GF-D8 (cell line): ENCODE measurements at regions not wholly inside any gene's neighbourhood (a gene's known extent, or its start where the extent isn't known, plus 50 kb on each side); places are given as distances from the start of the nearest gene placed in this dataset.

ENCODE experiments used
- DNase-seq: peaks from one replicate; lab custom pipeline; 2025; lab: John Stamatoyannopoulos, UW

DNA sequence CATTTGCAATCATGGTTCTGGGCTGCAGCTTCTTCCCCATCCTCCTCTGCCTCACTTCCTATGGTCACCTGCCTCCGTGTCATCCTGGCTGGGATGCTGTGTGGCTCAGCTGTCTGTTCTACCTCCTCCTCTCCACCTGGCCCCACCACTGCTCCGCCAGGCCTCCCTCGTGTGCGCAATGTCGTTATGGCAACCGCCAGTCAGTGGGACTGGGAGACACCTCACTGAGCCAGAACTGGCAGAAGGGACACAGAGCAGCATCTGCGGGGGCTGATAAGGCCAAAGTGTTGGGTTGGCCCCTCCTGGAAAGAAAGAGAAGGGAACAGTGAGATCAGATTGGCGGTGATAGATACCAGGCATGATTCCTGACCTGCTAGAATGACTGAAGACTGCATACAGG is 527.5 kb downstream of the INHBA start:
- DNase-seq, result no peak

DNA sequence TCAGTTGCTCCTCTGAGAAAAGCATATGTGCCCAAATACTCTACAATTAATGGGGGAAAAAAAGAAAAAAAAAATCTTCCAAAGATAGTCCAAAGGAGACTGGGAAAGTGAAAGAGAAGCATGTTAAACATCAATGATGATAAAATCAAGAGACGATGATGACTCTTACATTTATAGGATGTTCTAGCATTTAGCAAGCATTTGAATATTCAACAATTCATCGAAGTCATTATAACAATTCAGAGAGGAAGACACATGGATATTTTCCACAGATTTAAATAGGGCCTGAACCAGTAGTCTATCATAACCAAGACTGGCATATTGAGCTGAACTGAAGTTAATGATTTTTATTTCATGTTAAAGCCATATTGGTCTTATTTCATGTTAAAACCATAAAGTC is 528.4 kb downstream of the INHBA start:
- no peak for DNase-seq

DNA sequence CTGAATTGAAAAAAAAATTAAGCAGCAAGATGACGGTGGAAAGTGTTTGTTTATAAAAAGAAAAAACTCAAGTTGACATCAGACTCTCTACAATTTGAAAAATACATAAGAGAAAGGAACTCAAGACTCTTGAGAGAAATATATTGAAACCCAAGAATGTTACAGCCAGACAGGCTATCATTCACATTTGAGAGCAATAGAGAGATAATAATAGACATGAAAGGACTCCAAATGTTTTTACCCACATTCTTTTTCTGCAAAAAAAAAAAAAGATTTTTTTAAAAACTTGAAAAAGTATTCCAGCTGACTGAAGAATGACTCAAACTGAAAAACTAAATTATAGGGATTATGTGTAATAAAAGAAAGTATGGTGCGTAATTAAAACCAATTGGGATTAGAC is 532.4 kb downstream of the INHBA start:
- DNase-seq, result no peak

DNA sequence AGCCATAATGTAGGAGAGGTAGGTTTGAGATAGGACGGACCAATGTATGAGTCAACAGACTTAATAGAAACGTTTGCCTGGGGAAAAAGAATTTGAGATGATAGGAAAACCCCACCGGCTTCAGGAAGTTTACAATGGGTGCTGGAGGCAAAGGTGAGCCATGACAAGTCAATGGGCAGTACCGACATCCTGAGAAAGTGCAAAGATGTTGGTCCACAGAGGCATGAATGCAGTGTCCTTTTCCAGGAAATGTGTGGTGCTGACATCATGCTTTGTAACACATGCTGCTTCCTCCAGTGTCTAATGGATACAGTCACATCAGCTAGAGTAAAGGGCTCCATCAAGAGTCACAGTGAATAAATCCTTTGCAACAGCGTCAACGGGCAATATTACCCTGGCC is 533.6 kb downstream of the INHBA start:
- no peak for DNase-seq

DNA sequence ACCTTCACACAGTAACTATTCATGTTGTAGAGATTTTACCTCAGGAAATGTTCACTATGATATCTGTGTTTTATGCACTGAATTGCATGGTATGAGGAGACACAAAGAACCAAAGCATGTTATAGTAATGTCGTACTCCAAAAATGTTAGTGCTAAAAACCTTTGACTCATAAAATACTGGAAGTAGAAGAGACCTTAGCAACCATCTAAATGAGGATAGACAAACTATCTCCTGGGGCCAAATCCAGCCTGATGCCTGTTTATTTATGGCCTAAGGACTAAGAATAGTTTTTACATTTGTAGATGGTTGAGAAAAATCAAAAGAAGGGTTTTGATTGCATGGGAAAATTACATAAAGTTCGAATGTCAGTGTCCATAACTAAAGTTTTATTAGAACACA is 535.1 kb downstream of the INHBA start:
- DNase-seq, result no peak

DNA sequence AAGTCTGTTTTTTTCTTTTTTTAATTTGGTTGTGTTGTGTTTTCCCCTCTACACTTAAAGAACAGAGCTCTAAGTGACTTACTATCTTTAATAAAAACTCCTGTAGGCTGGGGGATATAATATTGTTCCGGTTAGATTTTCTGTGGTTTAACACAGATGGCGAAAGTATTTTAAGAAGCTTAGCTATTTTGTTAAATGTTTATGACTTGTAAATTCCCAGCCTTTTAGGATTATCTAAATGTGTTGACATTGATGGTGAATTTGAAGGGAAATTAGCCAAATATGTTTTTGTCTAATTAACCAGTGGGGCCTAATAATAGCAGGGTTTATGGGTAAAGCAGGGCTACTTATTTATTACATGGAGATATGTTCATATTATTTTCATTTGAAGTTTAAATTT is 538.5 kb downstream of the INHBA start:
- DNase-seq, result no peak

DNA sequence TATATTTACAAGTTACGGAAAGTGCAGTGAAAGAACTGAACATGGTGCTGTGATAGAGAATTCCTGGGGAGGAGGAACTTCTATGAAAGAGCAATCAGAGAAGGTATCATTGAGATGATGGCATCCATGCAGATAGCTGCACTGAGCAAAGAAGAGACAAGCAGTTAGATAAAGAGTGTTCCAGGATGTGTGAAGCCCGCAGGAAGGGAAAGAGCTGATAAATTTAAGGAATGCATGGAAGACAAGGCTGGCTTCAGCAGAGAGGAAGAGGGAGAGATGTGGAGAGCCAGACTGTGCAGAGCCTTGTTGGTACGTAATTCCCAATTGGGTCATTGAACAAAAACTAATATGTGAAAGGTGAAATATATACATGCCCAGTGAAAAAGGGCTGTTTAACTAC is 538.9 kb downstream of the INHBA start:
- DNase-seq, result no peak

DNA sequence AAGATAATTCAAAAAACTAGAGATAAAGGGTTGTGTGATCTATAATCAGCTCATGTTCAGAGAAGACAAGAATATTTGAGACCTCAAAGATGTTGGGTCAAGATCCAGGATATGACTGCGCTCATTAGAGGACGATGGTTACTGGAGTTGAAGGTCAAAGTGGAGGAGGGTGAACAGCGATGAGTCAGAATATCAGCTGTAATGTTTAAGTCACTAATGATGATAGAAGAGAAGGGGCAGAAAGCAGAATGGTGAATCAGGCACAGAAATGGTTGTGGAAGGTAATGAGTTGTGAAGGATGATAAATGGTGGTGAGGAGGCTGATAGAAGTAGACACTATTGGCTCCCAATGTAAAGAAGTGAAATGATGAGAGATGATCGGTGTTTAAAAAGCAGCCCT is 540.3 kb downstream of the INHBA start:
- DNase-seq, result no peak

DNA sequence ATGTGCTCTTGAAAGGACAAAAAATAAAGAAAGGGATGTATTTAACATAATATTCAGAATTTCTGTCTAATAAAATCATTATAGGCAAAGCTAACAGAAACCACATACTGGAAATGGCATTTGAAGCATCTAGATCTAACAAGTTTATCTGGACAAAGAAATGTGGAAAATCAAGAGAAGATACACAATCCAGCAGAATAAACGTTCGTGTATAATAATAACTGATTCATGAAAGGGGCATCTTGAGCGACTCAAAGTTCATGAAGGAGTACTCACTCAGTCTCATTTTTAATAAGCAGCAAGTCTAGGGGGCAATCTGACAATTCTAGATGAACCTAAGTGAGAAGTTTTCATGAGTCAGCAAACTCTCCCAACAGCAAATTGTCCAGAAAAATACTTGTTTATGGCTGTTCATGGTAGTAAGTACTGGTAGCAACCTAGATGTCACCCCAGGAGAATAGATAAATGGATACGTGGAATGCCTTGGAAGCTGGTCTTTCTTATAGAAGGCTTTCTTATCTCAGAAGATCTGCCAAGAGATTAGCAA is 541.8 kb downstream of the INHBA start:
- DNase-seq, result no peak

DNA sequence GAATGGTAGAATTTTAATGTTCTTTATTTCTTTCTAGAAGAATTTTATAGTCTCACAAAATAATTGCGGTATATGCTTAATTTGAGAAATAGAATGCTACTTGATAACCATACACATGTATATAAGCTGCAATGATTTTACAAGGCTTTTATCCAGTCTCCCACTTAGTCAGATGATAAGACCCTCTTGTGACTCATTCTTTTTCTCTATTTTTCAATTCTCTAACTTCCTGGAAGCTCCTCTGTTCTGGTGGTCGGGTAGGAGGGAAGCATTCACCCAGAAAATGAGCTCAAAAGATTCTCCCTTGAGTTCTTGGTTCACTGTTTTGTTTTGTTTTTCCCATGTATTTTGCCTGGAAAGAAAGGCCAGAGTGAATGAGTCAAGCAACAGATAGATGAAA is 546.6 kb downstream of the INHBA start:
- no peak for DNase-seq

DNA sequence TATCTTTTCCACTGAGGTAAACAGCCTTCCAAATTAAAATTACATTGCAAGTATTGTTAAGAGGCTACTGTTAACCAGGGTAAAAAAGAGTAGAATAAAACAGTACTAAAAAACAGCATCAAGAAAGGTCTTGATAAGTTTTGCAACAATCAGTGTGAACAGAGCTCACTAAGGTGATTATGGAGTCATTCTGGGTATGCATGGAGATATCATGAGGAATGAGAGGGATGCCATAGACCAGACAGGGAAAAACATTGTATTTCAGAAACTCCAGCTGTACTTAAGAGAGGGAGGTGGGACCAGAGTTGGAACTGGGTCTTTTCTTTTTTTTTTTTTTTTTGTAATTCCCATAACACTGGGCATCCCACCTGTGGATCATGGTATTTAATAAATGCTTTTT is 549.6 kb downstream of the INHBA start:
- no peak for DNase-seq

DNA sequence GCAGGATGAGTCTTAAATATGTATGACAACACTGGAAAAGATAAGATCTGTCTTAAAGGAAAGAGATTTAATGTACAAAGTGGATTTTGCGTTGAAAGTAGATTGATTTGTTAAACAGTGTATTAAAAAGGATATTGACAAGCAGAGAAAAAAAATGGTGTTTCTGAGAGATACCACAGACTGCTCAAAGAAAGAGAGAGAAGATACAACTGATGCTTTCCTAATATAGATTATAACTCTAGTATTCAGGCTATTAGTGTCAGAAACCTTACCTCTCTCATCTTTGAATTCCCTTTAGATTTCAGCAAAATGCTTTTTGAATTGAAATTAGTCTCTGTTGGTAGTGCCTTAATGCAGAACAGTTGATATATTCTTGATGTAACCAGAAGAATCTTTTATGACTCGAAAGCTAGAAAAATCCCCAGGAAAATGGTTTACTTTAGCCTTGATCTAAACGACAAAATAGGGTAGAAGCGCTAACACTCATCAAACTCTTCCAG is 550.7 kb downstream of the INHBA start:
- DNase-seq, result no peak

DNA sequence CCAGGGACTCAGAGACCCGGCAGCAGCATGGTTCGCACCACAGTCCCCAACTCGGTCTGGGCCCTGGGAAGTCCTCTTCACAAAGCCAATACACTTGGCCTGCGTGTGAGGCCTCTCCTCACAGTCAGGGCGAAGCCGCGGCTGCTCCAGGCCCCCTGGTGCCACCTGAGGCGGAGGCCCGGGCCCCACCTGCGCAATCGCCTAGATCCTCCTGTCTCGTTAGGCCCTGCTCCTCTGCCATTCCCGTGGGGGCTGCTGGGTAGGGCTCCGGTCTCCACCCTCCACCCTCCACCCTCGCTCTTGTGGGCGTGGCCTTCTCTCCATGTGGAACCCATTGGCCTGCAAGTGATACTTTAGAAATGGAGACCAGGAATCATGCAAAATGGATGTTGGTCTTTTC is 553.3 kb downstream of the INHBA start:
- DNase-seq, result no peak

DNA sequence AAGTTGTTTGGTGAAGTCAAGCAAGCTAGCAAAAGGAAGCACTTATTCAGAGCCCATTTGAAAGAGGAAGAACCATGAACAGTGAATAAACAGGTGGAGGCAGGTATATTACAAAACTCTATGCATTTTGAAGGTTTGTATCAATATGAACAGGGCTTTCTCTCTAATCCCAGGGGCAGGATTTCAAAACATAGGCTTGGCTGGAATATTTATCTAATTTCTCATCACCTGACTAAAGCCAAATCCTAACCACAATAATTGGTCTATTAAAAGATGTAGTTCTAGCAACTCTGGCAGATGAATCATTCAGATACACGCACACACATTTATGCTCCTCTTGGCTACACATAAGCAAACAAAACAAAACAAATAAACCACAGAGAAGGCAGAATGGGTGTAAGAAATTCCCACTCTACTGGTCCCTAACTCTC is 554.4 kb downstream of the INHBA start:
- no peak for DNase-seq

DNA sequence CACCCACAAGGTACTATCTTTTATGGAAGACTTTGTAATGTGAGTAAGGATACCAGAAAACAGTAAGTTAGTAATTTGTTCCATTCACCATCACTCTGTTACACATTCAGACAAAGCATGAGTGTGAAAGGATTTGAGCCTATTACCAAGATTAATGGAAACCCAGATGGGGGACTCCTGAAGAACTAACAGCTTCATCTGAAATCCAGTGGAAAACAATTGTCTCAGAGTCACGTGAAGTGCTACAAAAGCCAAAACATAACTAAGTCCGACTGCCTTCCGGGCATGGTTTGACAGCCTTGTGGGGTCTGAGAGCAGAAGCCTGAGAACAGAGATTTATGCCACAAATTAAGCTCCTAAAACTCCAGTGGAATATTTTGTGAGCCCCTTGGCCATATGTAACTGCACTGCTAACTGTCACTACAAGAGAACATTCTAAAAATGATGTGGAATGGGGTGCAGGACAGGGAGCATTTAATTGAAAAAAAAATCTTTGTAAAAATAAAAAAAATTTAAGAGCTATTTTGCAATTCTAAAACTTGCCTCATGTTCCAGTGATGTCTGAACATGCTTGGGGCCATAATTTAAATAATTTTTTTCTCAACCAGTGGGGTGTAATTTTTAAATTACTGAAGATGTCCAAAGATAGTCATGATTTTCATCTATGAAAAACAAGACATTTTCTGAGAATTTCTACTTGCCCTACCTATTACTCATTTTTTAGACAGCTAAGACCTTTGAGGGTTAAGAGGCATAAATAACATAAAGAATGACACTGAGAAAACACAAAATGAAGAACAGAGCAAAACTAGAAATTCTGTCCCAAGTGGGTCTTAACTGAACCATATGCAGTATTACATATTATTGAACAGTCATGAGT is 555.0 kb downstream of the INHBA start:
- no peak for DNase-seq

DNA sequence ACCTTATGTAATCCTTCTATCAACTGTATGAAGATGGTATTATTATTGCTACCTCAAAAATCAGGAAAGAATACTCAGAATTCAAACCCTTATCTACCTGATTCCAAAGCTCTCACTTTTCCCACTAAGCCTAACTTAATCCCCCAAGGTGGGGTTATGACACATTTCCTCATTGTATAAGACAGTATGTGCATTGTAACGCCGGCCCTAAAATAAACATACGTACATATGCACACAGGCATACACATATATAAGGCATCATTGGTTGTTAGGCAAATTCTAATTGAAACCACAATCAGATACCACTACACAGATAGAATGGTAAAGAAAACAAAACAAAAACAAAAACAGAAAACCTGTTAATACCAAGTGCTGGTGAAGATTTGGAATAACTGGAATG is 556.5 kb downstream of the INHBA start:
- no peak for DNase-seq

DNA sequence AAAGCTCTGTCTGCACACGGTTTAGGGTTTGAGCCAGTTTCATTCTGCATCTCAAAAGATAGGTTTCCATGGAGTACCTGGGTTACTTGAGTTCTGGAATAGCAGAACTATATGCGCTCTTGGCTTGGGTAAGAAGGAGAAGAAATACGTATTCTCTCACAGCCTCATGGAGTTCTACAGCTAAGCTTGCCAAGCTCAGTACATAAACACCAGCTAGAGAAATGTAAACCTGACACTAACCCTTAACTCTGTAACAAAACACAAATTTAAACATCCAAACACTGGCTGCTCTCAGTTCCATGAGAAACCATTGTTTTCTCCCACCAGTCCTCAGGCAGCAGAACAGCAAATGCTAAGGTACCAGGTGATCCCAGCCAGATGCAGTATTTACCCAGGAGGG is 557.2 kb downstream of the INHBA start:
- no peak for DNase-seq

DNA sequence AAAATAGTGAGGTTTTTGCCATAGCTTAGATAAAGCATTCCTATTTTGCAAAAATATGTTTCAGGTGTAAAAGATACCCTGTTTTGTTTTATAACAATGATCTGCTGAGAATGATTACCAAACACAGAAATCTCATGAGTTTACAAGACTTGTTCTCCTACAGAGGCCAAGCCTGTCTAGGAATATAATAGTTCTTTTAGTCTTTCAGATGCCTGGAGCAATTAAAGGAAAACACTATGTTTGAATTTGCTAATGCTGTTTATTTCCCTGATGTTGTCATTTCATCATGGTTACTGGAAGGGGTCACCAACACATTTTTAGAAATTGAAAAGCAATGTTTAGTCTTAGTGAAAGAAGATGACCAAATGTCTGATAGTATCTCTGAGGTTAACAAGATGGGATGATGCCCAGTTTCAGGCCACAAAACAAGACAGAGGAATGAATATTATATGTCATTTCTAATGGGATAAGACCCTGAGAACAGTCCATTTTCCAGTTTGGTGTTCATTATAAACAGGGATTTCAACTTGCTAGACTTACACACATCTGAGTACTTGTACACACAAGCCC is 559.9 kb downstream of the INHBA start:
- DNase-seq, result no peak

DNA sequence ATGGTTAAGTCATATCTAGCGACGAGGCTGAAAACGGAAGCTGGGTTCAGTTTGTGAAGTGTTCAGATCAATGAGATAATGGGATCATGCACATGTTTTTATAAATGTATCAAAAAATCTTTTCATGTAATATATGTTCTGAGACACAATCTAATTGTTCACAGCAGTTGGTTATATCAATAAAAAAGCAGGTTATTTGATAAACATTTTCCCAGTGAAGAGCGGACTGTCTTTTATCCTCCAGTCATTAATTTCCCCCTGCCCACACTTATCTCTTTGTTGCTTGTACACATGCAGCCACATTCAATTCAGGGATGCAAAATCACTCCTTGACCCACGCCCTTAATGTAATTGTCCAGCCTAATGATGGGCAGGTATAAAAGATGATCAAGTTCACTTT is 563.1 kb downstream of the INHBA start:
- DNase-seq, result no peak

DNA sequence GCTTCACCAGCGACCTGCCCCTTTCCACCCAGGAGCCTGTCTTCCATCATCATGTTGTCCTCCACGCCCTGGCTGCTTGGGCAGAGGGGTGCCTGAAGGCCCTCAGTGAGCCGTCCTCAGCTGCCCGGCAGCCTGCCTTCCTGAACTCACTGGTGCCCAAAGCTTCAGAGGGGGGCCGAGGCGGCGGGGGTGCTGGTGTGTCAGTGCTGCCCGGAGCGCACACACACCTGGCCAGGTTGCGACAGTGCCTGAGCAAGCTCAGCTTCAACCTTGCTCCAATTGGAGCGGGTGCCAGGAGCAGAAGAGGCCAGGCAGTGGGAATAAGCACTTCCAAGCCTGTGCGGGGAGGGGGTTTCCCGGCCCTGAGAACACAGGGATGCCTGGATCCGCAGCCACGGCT is 566.3 kb downstream of the INHBA start:
- DNase-seq, result no peak

DNA sequence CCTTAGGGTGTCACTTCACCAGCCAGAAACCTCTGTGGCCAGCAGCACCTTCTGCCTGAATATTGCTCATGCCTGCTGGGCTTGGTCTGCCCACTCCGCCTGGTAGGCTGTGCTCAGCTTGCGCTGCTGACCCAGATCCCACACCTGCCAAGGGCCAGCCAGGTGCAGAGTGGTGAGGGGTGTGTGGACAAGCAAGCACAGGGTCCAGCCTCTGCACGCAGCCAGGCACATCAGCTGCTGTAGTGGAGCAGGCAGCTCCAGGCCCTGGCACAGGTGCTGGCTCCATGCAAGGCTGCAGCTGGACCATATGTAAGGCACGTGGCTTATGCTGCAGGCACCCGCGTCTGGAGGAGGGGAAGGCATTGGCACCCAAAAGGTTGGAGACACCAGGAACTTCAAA is 567.4 kb downstream of the INHBA start:
- DNase-seq, result no peak

DNA sequence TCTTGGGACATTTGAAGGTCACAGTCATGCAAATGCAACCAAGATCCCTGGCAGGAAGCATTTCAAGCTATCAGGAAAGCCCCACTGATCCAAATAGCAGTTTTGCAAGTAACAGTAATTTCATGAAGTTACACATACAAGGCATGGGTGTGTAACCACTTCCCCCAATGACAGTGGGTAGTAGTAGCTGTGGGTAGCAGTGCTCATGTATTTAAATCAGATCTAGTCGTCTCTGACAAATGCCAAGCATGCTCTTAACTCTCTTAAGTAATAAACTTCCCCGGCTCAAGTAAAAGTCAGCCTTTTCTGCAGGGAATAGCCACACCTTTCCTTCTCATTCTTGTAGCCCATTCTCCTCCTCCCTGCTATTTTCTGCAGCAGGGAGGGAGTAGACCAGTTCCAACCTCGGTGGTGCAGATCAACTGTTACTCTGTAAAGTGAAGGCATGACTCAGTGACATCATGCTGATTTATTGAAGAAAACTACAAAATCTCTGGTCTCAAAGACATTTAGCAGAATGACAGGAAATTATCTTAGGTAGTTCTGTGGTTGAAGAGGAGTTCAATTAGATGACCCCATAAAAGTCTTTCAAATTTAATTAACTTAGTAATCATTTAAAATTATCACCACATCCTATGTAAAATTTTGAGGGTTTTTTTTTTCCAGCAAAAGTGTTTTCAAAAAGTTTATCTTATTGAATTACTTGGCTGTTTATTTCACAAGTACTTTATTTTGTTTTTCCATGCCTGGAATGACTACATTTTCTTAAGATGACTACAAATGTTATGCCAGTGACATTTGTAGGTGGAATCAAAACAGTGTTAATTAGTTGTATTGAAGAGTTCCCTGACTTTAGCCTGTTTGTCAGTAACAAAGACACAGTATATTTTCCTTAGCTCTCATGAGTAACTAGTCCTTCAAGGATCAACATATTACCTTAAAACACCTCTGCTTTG is 568.3 kb downstream of the INHBA start:
- no peak for DNase-seq
